ENCODE measurements at regions not wholly inside any gene's neighbourhood (a gene's known extent, or its start where the extent isn't known, plus 50 kb on each side); places are given as distances from the start of the nearest gene placed in this dataset.
"Not testable (repeated sequence)": the region's sequence is repeated elsewhere in the genome, so short reads cannot be mapped to it uniquely, and the experiment has no call there.

GRCh38 chr5:56659971-56660370 lies 155.4 kb upstream of the MAP3K1 start:
- DNase-seq (ENCODE audit: low read depth in 2 of 2) = no peak

GRCh38 chr5:56658972-56659371 lies 156.4 kb upstream of the MAP3K1 start:
- no peak for DNase-seq (ENCODE audit: low read depth in 2 of 2)

- DNase-seq (ENCODE audit: low read depth in 2 of 2) = no peak
Observed at GRCh38 chr5:56656846-56657726, 158.3 kb upstream of the MAP3K1 start.

GRCh38 chr5:56651893-56652292 lies 163.5 kb upstream of the MAP3K1 start:
- no peak for DNase-seq (ENCODE audit: low read depth in 2 of 2)

GRCh38 chr5:56650386-56650785 lies 165.0 kb upstream of the MAP3K1 start:
- no peak for DNase-seq (ENCODE audit: low read depth in 2 of 2)

- DNase-seq (ENCODE audit: low read depth in 2 of 2) = no peak
Observed at GRCh38 chr5:56649569-56649968, 165.8 kb upstream of the MAP3K1 start.

GRCh38 chr5:56648460-56649034 lies 166.8 kb upstream of the MAP3K1 start:
- DNase-seq (ENCODE audit: low read depth in 2 of 2) = no peak

GRCh38 chr5:56647099-56647850 lies 168.1 kb upstream of the MAP3K1 start:
- DNase-seq (ENCODE audit: low read depth in 2 of 2) = no peak

GRCh38 chr5:56641635-56642260 lies 173.6 kb upstream of the MAP3K1 start:
- DNase-seq (ENCODE audit: low read depth in 2 of 2) = no peak

GRCh38 chr5:56640763-56641406 lies 174.5 kb upstream of the MAP3K1 start:
- no peak for DNase-seq (ENCODE audit: low read depth in 2 of 2)

- DNase-seq (ENCODE audit: low read depth in 2 of 2) = no peak
Observed at GRCh38 chr5:56639476-56639875, 175.9 kb upstream of the MAP3K1 start.

- no peak for DNase-seq (ENCODE audit: low read depth in 2 of 2)
Observed at GRCh38 chr5:56638768-56639238, 176.5 kb upstream of the MAP3K1 start.

GRCh38 chr5:56638061-56638621 lies 177.2 kb upstream of the MAP3K1 start:
- DNase-seq (ENCODE audit: low read depth in 2 of 2) = no peak

GRCh38 chr5:56637321-56637920 lies 177.9 kb upstream of the MAP3K1 start:
- no peak for DNase-seq (ENCODE audit: low read depth in 2 of 2)

- no peak for DNase-seq (ENCODE audit: low read depth in 2 of 2)
Observed at GRCh38 chr5:56633950-56634349, 181.4 kb upstream of the MAP3K1 start.

- no peak for DNase-seq (ENCODE audit: low read depth in 2 of 2)
Observed at GRCh38 chr5:56632939-56633338, 182.4 kb upstream of the MAP3K1 start.

- no peak for DNase-seq (ENCODE audit: low read depth in 2 of 2)
Observed at GRCh38 chr5:56632199-56632598, 183.2 kb upstream of the MAP3K1 start.

- no peak for DNase-seq (ENCODE audit: low read depth in 2 of 2)
Observed at GRCh38 chr5:56631719-56632118, 183.6 kb upstream of the MAP3K1 start.

- not testable (repeated sequence) for DNase-seq (ENCODE audit: low read depth in 2 of 2)
Observed at GRCh38 chr5:56628616-56629015, 186.7 kb upstream of the MAP3K1 start.

GRCh38 chr5:56625541-56625940 lies 189.8 kb upstream of the MAP3K1 start:
- no peak for DNase-seq (ENCODE audit: low read depth in 2 of 2)

GRCh38 chr5:56624751-56625150 lies 190.6 kb upstream of the MAP3K1 start:
- no peak for DNase-seq (ENCODE audit: low read depth in 2 of 2)
